ENCODE measurements at regions not wholly inside any gene's neighbourhood (a gene's known extent, or its start where the extent isn't known, plus 50 kb on each side); places are given as distances from the start of the nearest gene placed in this dataset.
"Not testable (repeated sequence)": the region's sequence is repeated elsewhere in the genome, so short reads cannot be mapped to it uniquely, and the experiment has no call there.

GRCh38 chr2:51959696-51960095, 927.8 kb upstream of the NRXN1 start:
- DNase-seq, result no peak

- DNase-seq, result no peak
Measured at GRCh38 chr2:51953931-51954330, 922.0 kb upstream of the NRXN1 start.

- DNase-seq, result no peak
Measured at GRCh38 chr2:51921076-51921475, 889.1 kb upstream of the NRXN1 start.

- no peak for DNase-seq
Measured at GRCh38 chr2:51920509-51920908, 888.6 kb upstream of the NRXN1 start.

GRCh38 chr2:51919395-51919794, 887.5 kb upstream of the NRXN1 start:
- no peak for DNase-seq

GRCh38 chr2:51918113-51918512, 886.2 kb upstream of the NRXN1 start:
- no peak for DNase-seq

GRCh38 chr2:51903728-51904127, 871.8 kb upstream of the NRXN1 start:
- no peak for DNase-seq

GRCh38 chr2:51899643-51900042, 867.7 kb upstream of the NRXN1 start:
- DNase-seq, result no peak

- DNase-seq, result not testable (repeated sequence)
Measured at GRCh38 chr2:51894584-51894983, 862.7 kb upstream of the NRXN1 start.

- DNase-seq, result no peak
Measured at GRCh38 chr2:51888120-51888519, 856.2 kb upstream of the NRXN1 start.

- DNase-seq, result no peak
Measured at GRCh38 chr2:51881673-51882072, 849.7 kb upstream of the NRXN1 start.

- DNase-seq, result no peak
Measured at GRCh38 chr2:51880153-51880552, 848.2 kb upstream of the NRXN1 start.

- no peak for DNase-seq
Measured at GRCh38 chr2:51866361-51866760, 834.4 kb upstream of the NRXN1 start.

- DNase-seq, result no peak
Measured at GRCh38 chr2:51859260-51859659, 827.3 kb upstream of the NRXN1 start.

- DNase-seq, result no peak
Measured at GRCh38 chr2:51855683-51856082, 823.8 kb upstream of the NRXN1 start.

- DNase-seq, result no peak
Measured at GRCh38 chr2:51846796-51847195, 814.9 kb upstream of the NRXN1 start.

- no peak for DNase-seq
Measured at GRCh38 chr2:51846018-51846417, 814.1 kb upstream of the NRXN1 start.

GRCh38 chr2:51844596-51844995, 812.7 kb upstream of the NRXN1 start:
- DNase-seq, result no peak

GRCh38 chr2:51829477-51829876, 797.5 kb upstream of the NRXN1 start:
- no peak for DNase-seq

- no peak for DNase-seq
Measured at GRCh38 chr2:51825823-51826222, 793.9 kb upstream of the NRXN1 start.

GRCh38 chr2:51813247-51813646, 781.3 kb upstream of the NRXN1 start:
- no peak for DNase-seq

- DNase-seq, result no peak
Measured at GRCh38 chr2:51812138-51812866, 780.4 kb upstream of the NRXN1 start.

- DNase-seq, result no peak
Measured at GRCh38 chr2:51810197-51810596, 778.3 kb upstream of the NRXN1 start.

- DNase-seq, result no peak
Measured at GRCh38 chr2:51807229-51807628, 775.3 kb upstream of the NRXN1 start.

GRCh38 chr2:51795248-51795888, 763.4 kb upstream of the NRXN1 start:
- no peak for DNase-seq

All from bone marrow (tissue), 2 donors.